ENCODE measurements at regions not wholly inside any gene's neighbourhood (a gene's known extent, or its start where the extent isn't known, plus 50 kb on each side); places are given as distances from the start of the nearest gene placed in this dataset.

- TF ChIP-seq EZH2 (IDR thresholded peaks at IDR 0.05): no peak
- no peak for TF ChIP-seq POLR2AphosphoS5 (IDR thresholded peaks at IDR 0.05; ENCODE audit: borderline replicate concordance, low read depth, low read length)
These were observed 121.7 kb upstream of the NR3C1 start for GRCh38 chr5:143525176-143525575.

Data from SK-N-MC (cell line).